GM19463 (cell line): ENCODE measurements at regions not wholly inside any gene's neighbourhood (a gene's known extent, or its start where the extent isn't known, plus 50 kb on each side); places are given as distances from the start of the nearest gene placed in this dataset.

Source experiments
- ATAC-seq: cut with Tn5 transposase; IDR thresholded peaks from one replicate; pipeline ENCODE4 v1.9.1; 2021; ENCODE audit warnings: mild to moderate bottlenecking, moderate library complexity; ENCODE audit not compliant: unreplicated experiment

DNA sequence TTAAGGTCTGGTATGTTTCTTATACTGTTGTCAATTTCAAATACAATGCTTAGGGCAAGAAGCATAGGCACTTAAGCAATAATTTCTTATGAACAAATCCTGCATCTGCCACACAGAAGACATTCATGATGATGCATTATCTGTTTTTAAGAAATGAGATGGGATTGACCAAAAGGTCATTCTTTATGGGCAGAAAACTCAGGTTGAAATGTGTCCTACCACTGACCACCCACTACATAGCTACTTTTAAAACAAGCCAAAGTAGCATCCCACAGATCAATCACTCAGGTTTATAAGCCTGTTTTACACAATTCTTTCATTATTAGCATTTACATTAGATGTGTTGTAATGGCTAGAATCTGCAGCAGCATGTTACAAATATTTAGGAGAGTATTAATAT lies 617.8 kb downstream of the PCDH7 start:
- ATAC-seq, result no peak

DNA sequence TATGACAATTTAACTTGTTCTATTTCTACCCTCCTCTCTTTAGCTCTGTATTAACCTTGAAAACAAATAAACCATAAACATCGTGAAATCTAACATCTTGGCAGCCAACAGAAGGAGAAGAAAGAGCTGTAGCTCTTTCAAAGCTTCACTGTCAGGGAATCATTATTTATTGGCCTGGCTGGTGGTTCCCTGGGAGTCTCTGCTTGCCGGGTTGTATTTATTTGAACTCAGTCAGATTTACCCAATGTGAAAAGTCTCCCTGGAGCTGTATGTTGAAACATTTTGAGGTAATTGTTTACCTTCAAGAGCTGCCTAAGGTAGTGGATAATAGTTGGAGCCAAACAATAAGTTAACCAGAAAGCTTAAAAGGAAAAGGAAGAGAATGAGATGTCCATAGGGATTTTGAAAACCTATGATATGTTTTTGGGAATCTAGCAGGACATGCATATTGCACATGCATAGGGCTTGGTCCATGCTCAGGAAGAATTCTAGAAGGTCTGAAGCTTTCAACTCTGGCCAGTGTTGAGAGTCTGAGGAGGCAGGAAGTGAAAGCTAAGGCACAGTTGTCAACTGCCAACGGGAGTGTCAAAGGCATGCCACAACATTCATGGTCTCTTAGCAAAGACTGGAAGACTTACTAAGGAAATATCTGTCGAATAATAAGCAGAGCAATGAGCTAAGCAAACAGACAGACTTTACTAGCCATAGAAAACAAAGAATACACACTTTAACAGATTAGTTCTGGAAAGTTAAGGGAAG lies 621.6 kb downstream of the PCDH7 start:
- ATAC-seq, result no peak

DNA sequence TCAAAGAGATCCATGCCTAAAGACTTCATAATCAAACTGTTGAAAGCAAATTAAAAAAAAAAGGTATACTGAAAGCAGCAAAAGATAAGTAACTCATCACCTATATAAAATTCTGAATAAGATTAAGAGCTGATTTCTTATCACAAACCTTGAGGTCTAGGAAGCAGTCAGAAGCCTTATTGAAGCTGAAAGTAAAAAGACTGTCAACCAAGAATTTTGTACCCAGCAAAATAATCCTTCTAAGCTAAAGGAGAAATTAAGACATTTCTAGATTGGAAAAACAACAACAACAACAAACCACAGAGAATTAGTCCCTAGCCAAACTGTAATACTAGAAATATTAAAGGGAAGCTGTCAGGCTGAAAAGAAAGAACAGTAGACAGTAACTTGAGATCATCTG lies 622.9 kb downstream of the PCDH7 start:
- no peak for ATAC-seq

DNA sequence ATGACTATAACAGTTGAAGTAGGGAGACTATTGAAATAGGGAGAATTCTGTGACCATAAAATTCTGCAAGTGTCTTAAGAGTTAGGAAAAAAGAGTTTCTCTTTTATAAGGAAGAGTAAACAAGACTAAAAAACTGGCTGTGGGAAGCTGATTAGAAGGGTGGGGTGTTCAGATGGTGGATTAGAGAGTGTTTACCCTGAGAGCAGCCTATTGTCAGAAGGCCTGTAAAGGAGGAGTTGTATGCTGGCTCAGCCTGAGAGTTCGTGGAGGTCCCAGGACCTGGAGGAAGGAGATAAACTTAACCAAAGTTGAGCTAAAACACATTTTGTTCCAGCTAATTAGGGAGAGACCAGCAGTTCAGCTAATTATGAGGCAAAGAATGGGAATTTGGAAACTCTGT lies 629.7 kb downstream of the PCDH7 start:
- no peak for ATAC-seq

DNA sequence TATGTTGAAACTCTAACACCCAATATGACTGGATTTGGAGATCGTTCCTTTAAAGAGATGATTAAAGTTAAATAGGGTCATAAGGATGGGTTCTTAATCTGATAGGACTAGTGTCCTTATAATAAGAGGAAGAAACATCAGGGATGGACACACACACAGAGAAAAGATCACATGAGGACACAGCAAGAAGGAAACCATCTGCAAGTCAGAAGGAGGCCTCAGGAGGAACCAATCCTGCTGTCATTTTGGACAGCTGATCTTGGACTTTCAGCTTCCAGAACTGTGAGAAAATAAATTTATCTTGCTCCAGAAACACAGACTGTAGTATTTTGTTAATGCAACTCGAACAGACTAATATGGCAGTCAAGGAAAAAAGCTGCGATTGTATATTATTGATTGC lies 631.5 kb downstream of the PCDH7 start:
- ATAC-seq, result no peak

DNA sequence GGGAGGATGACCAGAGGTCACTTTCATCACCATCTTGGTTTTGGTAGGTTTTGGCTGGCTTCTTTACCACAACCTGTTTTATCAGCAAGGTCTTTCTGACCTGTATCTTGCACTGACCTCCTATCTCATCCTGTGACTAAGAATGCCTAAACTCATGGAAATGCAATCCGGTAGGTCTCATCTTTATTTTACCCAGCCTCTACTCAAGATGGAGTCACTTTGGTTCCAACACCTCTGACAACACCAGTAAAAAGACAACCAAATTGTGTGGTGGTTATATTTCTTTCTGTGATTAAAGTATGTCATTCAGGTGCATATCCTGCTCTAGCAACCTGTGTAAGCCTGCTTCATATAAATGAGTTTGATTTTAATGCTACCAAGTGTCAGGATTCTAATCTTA lies 636.7 kb downstream of the PCDH7 start:
- ATAC-seq, result no peak

DNA sequence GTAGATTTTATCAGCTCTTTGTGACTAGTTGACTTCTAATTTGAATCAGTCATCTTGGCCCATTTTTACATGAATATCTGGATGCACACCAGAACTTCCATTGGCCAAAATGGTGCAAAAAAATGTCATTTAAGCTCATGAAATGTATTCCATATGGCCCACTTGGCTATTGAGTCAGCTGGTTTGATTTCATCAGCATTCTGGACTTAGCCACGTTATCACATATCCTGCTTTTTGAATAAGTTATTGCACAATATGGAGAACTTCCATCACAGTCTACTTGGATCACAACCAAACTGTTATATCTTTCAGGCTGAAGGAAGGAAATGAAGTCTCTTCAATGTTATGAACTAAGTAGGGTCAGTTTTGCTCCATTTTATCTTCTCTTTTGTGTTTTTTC lies 640.6 kb downstream of the PCDH7 start:
- ATAC-seq, result no peak

DNA sequence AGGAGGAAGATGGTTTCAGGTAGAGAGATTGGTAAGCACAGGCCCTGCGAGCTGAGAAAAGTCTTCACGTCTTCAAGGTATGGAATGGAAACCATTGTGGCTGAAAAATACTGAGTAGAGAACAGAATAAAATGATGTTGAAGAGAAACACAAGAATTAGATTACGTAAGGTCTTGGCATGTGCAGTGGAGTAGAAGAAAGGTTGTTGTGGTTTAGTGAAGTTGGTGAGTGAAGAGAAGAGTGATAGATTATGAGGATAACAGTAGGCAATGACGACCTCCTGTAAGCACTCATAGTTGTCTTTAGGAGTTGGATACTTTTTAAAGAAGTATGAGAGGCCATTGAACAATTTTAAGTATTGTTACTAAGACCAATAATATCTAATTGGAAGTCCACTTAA lies 642.6 kb downstream of the PCDH7 start:
- ATAC-seq, result no peak

DNA sequence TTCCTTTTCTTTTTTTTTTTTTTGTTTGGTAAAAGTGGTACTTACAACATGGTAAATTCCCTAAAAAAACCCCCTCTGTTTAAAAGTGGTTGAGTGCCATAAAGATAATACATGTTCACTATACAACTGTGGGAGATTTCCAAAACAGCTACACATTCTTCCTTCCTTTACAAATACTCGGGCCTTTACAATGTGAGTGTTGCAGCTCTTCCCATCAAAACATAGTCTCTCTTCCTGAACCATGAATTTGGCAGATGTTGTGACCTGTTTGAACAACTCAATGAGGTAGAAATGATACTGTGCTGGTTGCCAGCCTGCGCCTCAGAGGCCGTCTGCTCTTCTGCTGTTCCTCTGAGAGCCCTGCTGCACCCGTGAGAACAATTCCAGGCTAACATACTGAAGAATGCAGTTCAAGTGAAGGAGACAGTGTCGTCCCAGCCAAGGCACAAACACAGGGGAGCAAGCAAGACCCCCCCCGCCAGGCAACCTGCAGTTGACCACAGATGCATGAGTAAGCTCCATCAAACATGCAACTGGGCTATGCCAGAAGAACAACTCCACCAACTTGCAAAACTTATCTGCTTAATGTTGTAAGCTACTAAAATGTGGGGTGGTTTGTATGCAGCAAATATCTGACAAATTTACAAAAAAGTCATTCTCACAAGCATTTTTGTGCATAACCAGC lies 645.0 kb downstream of the PCDH7 start:
- ATAC-seq, result no peak

DNA sequence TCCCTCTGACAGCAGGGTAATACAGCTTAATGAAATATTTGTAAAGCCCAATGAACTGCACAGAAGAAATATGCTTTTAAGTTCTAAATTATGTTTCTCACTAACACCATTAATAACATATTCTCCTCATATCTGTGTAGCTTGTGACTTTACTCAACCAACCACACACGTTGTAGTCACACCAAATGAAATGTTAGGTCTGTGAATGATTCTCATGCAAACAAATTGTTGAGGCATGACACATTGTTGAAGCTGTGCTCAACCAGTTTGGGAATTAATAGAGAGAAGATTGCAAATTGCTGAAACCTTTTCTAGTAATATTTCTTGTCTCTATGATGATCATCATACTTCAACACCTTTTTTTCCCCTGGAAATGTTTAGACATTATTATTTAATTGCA lies 645.9 kb downstream of the PCDH7 start:
- no peak for ATAC-seq

DNA sequence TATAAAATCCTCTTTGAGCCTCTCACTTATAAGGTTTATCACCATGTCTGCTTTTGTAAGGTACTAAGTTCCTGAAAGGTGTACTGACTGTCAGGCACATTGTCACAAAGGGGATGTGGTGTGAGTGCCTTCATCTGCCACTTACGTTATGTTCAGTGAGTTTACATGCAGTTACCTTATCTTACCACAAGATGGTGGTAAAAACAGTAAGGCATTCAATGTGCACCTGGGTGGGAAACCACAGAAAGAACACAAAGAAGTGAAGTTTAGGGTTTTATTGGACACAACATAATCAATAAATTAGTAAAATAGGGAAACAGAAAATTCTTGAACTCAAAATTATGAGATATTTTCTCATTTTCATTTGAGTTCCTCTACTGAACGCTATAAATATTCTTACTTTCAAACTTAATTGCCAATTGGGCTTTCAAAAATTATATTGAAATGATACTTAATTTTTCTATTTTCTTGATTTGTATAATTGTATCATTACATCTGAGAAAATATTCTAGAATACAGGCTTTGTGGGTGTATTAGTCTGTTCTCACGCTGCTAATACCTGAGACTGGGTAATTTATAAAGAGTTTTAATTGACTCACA lies 650.8 kb downstream of the PCDH7 start:
- peak; percentile 90 for ATAC-seq

DNA sequence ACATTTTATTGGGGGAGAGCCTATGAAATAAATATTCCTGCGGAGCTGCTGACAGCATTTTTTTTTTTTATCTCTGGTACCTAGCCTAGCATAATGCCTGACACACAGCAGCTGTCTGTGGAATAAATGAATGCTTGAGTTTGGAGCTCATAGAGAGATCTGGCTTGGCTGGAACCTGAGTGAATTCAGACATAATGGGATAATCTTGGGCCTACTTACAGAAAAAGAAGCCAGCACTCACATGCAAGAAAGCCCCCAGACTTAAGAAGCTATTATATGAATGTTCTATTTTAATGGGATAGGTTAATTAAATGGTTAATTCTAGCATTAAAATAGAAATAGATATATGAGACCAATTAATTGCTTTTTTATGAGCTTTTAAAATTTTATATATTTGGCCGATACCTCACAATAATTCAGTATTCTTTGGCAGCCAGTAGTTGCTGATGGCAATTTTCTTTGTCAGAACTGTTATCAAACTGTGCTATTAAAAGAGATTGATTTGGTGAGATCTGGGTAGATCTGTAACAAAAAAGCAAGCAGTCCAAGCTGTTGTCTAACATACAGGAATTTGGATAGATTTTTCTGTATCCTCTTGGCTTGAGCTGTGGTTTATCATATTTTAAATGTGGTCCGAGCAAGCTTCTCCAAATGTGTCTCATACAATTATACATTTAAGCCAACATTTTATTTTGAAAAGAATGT lies 654.2 kb downstream of the PCDH7 start:
- no peak for ATAC-seq

DNA sequence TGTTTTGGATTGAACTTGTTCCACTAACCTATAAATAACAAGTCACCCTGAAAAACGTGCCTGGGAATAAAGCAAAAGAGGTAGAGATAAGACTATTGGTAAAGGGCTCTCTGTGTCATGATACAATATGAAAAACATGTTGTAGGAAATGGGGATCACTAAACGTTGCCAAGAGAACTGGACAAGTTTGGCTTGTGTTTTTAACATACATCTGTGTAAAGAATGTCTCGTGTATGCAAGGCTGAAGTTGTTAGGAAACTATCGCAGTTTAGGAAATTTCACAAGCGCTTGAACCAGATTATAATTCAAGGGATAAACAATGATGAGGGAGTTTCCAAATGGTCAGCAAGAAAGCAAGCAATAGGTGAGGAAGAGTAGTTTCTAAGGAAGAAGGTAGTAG lies 655.8 kb downstream of the PCDH7 start:
- no peak for ATAC-seq

DNA sequence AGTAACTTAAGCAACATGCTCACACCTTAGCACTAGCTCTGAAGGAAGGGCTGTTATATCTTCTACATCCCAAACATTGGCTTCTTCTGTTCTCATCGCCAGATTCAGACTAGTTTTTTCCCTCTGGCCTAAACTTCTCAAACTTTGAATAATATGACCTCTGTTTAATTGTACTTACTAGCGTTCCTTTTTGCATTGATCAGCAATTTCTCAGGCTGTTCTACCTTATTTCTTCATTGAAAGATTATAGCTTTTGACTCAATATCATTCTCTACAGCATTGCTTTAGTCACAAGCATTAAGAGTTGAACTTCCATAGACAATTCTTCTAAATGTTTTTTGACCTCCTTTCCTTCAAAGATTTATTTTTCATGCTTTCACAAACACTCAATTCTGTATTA lies 659.2 kb downstream of the PCDH7 start:
- ATAC-seq, result no peak

DNA sequence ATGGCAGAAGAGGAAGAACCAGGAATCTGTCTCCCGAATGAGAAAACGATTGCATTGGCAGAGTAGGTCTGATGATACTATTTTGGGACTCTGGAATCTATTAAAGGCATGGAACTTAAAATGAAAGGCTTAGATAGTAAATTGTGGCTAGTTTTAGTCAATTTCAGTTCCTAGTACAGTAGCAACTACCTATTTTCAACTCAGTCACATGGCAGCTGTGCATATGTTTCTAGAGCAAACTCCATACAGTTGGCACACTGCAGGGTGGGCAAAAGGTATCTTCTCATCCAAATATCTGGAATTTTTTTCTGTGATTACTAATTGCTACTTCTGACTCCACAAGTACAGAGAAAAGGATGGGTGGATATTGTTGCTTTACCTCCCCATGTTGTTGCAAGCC lies 663.6 kb downstream of the PCDH7 start:
- no peak for ATAC-seq

DNA sequence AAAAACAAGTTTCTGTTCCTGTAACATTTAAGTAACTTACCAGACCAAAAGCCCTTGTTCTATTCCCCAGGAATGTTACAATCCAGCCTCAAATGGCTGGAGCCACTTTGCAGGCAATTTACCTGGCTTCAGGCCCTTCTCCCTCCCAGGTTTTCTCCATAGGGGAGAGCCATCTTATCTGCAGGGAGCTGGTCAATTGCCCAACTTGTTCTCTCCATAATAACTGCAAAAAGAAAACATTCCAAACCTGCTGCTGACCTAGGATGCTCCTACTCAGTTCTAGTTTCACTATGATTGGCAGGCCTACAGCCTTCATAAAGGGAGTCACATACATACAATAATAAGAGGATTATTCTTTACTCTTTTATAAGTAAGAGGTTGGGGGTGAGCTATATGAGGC lies 670.7 kb downstream of the PCDH7 start:
- no peak for ATAC-seq

DNA sequence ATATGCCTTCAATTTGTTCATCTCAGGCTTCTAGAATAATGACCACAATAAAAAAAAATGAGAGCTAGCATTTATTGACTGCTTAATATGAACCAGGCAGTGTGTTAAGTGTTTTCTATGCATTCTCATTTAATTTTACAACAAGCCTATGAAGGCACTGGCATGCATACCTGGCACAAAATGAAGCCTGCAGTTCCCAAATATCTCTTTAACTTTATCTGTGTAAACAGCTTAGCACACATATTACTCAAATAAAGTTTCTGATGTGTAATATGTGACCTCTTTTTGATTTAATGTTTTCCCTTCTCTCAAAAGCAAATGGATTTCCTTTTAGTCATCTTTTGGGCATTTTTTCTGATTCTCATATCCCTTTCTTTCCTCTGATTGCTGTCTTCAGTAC lies 671.8 kb downstream of the PCDH7 start:
- ATAC-seq, result no peak

DNA sequence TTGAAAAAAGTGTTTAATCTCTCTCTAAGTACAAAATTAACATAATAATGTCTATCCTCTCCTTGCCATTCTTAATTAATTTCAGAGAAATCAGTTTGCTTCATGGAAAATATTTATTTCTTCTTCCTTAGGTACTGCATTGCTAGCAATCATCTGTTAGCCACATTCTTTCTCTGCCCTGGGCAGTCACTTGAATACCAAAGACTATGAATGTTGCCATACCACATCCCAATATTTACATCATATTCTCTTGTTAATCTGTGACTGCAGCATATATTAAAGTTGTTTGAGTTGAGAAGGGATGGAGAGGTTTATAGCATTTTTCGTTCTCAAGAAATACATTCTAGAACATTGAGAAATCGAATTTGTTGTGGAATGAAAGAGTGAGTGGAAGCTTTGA lies 672.8 kb downstream of the PCDH7 start:
- ATAC-seq, result no peak

DNA sequence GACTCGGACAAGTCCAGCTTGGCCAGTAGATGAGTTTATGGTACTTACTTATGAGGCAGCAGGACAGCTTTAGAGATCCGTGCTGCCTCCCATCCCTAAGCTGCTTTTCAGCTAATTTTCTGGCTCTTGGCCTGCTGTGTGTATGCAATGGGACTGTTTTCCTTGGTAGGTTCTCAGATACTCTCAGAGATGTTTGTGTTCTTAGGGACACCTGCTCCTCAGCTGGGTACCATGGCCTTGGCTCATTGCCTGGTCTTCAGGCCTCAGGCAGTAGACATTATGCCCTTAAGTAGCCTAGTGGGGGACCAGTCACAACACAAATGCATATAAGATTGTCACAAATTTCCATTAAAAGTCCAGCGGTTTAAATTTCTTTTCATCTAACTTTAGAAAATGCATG lies 688.0 kb downstream of the PCDH7 start:
- ATAC-seq, result no peak

DNA sequence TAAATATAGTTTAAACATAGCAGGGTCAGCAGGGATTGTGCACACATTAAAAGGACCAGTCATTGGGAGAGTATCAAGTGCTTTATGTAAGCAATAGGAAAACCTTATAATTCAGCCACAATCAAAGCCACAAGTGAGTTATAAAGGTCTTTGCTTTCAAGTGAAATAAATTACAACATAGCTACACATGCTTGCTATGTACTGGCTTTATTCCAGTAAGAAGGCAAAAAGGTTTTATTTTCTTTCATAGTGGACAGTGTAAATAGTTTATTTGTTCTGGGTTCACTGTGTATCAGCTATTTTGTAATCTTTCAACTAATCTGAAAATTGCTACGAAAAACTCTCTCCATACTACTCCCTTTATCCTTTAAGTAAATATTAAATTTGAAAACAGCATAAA lies 691.4 kb downstream of the PCDH7 start:
- no peak for ATAC-seq

DNA sequence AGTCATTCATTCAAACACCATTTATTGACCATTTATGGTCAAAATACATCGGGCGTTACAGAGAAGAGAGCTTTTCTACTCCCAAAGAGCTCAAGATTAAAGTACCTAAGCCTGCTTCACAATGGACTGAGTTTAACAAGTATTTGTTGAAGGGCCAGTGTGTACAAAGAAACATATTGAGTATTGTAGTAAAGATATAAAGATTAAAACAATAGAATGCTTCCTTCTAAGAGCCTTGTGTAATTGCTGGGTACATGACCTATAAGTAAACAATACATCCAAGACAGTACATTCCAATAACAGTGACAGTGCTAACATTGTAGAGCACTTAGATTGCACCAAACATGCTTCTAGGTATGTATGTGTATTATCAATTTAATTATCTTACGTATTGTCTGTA lies 695.5 kb downstream of the PCDH7 start:
- no peak for ATAC-seq

DNA sequence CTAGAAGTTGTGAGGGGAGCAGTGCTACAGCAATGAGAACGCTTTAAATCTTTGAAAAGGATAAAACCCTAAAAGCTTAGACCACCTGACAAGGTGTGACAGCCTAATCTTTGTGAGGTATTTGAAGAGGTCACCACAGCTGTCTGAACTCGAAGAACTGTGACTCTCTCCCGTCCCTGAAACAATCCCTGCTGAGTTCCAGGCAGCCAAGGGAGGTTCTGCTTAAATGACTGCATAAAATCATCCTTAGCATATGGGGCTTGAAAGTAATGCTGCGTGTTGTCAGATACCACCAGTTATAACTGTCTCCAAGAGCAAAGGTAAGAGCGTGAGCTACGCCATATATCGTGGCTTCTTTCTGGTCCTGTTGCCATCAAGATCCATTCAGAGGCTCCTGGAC lies 696.3 kb downstream of the PCDH7 start:
- no peak for ATAC-seq
